Nucleus accumbens (tissue), 56 donors: ENCODE measurements at regions not wholly inside any gene's neighbourhood (a gene's known extent, or its start where the extent isn't known, plus 50 kb on each side); places are given as distances from the start of the nearest gene placed in this dataset.

Experiments used
- DNase-seq, 56 donors: peaks; one replicate each; lab custom pipeline; 2025; lab: John Stamatoyannopoulos, UW

DNA sequence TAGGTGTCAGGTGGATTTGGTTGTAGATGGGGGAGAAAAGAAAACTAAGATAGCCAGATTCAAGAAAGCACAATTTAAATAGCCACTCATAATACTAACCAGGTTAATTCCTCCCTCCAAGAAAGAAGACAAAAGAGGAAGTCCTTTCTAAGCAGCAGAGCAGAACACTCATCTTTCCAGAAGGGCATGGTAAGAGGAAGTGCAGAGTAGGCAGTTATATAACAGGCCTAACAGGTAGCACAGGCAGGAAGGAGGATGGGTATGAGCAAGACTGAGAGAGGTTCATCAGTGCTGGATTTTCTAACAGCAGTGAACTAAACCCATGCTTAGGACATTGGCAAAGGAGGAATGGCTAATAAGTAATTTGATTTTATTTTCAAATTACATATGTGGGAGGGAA is 517.5 kb downstream of the PLPP3 start:
- no peak for DNase-seq

DNA sequence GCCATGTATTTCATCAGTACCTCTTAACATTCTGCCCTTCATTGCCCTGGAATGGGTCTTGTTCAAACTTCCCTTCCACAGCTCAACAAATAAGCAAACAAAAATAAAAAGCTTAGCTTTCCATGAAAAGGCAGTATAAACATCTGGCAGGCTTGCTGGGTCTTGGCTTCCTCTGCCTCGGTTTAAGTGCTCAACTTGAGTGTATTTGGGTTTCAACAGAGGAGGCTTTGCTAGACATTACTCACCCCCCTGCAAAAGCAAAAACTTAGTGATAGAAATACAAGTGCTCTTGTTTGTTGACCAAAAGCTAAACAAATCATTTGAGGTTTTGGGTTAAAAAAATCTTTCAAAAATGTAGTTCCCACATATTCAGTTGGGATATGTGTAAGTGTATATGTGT is 518.5 kb downstream of the PLPP3 start:
- DNase-seq, result no peak

- no peak for DNase-seq
These were observed 521.6 kb downstream of the PLPP3 start for GRCh38 chr1:56057466-56058405.

DNA sequence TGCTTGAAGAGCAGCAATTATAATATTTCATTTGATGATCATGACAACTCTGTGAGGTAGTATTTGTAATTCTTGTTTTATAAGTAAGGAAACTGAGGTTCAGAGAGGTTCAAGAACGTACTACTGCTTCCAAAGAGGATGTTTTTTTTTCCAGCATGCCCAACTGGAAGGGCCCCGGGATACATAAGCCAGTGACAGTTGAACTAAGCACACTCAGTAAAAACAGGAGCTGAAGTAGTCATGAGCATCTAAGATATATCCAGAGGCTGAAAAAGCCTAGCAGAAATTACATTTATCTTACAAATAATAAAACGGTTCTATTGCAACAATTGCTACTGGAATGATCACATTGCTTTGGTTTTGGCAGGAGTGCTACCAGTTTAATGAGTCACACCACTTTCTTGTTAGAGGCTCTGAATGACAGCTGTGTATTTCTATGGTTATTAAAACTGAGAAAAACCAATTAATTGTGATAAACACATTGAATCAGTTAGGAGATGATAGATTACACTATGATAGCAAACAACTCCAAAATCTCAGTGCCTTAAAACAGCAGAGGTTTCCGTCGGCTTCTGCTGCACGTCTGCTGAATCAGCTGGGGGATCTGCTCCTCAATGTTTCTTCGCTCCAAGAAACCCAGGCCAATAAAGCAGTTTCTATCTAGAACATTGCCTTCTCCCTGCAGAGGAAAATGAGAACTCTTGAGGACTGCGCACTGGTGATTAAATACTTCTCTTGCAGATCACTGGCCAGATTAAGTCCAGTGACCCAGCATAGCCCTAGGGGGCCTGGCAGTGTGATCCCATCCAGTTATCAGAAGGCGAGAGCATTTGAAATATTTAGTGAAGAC is 522.7 kb downstream of the PLPP3 start:
- no peak for DNase-seq

GRCh38 chr1:56054959-56055358 is 524.4 kb downstream of the PLPP3 start:
- DNase-seq, result no peak

DNA sequence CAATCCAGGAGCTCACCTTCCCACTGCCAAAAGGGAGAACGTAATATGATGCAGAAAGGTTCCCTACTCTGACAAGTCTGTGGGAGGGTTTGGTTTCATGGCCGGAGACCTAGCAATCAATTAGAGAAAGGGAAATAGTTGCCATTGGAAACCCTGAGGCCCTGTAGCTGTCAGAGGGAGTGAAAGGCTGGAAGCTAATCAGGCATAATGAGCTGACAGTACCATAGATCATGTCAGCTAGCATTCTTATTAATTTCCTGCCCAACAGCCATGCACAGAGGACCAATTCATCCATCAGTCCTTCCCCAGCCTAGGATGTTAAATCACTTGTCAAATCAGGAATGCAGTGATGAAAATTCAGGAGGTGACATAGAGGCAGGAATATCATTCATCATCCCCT is 527.3 kb downstream of the PLPP3 start:
- DNase-seq, result no peak

GRCh38 chr1:56050911-56051310 is 528.5 kb downstream of the PLPP3 start:
- DNase-seq, result no peak

DNA sequence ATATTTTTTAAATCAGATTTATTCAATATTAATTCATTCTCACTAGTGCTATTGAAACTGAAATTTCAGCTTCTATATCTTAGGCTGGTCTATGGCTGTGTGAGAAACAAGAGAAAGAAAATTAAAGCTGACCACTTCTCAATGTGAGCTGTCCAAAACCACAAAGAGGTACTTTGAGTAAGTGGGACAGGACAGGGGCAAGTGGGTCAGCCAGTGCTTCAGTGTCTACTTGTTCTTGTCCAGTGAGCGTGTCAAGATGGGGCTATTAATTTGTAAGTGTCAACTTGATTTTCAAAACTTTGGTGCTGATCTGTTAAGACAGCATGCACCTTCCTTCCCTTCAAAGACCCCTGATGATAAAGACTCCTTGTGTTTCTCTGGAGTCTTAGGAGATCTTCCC is 533.9 kb downstream of the PLPP3 start:
- DNase-seq, result no peak

DNA sequence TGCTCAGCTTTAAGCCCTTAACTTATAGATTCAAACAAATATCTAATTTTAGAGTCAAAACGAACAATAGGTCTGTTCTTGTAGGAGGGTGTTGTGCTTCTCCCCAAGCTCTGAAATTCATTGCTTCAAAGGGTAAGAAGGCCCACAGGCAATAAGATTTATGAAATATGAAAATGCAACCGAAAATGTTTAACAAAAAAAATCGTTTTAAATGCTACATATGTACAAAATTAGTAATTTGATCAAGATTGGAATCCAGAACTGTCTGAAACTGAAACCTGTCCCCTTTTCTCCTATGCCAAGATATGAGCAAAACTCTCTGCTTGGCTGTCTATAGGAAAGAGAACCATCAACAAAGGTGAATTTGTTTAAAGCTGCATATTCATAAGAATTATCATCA is 534.3 kb downstream of the PLPP3 start:
- DNase-seq, result no peak

GRCh38 chr1:56036479-56036878 is 542.9 kb downstream of the PLPP3 start:
- DNase-seq, result no peak

DNA sequence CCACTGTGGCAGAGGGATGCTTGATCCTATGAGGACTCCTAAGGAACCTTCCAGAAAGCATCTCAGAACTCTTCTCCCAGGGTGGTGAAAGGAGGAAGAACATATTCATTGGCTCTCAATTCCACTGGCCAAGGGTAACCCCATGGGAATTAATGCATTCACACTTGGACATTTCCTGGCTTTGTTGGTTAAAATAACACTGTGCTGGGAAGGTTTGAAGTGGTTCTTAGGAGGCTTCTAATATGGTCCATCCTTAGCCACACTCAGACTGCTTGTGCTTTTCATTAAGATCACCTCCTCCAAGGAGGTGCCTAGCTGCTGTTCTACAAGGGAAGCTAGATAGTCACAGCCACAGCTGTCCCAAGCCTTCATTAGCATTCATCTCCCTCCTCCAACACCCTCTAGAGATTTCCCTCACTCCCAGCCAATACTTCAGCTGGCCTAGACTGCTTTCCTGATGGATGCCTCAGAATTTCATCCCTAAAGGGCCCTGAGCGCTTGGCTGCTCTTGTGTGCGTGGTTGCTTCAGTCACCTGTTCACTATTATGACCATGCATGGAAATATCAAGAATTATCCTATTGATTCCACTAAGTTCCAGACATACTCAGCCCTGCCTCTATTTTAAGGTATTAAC is 544.4 kb downstream of the PLPP3 start:
- DNase-seq, result no peak

- no peak for DNase-seq
These were observed 545.1 kb downstream of the PLPP3 start for GRCh38 chr1:56034222-56034621.

GRCh38 chr1:56033321-56034037 is 545.9 kb downstream of the PLPP3 start:
- DNase-seq, result no peak

DNA sequence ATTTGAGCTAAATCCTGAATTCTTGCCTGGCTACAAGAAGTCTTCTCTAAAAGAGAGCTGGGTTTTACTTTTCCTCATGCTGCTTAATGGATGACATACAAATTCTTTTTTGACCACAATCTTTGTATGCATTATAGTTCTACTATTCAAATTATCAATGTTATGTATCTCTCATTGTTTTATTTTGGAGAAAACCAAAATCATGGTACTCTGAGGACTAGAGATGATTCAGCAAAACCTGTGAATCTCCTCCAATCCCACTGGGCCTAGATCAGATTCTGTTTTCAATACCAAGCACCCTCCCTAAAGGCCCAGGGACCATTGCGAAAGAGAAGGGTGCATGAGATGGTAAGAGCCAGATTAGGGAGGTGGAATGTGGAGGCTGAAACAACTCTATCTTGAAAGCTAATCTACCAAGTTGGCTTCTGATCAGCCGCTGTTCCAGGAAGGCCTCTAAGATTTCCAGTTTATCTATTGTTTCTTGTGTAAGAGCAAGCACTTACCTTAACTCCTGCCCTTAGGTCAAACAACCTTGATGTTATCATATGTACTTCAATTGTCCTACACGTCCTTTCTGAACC is 547.2 kb downstream of the PLPP3 start:
- no peak for DNase-seq

GRCh38 chr1:56031001-56031400 is 548.4 kb downstream of the PLPP3 start:
- DNase-seq, result no peak

DNA sequence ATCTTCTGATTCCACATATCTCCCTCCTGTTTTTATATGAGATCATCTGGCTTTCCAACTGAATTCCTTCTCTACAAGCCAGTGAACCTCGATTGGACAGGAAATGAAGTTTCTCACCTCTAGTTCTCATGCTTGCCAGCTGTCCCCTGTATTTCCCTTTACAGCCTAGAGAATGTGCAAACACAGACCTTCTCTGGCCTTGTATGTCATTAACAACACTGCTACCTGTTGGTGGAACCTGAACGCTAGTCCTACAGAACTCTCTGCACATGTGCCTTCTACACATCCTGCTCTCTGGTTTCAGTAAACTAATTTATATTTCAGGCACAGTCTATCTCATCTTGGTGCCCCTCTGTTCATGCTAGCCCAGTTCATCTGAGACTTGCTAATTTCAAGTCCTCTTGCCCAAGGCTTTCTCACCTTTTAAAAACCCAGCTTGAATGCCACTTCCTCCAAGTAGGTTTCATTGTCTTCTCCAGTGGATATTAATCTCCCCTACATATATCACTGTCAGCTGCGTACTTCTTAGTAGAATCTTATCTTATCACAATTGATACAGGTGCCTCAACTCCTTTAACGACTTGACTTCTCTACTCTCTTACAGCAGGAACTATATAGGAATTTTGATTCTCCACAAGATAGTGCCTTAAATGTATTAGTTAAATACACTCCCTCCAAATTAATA is 549.9 kb downstream of the PLPP3 start:
- DNase-seq, result no peak

- no peak for DNase-seq
These were observed 550.5 kb downstream of the PLPP3 start for GRCh38 chr1:56028911-56029310.

- no peak for DNase-seq
These were observed 551.1 kb downstream of the PLPP3 start for GRCh38 chr1:56028244-56028643.

DNA sequence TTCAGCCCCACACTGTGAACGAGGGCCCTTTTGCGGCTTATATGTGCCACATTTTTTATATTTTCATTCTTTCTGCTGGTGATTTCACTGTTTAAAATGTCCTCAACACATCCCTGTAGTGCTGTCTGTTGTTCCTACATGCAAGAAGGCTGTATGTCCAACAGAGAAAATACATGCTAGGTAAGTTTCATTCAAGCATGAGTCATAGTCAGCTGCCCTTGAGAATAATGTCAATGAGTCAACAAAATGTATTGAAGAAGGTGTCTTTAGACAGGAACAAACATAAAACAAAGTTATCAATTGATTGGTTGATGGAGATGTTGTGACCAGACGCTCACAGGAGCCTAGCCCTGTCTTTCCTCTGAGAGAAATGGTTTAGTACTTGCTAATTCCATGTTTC is 553.4 kb downstream of the PLPP3 start:
- DNase-seq, result no peak

- DNase-seq, result no peak
These were observed 555.2 kb downstream of the PLPP3 start for GRCh38 chr1:56024155-56024554.
